CD4-positive, alpha-beta memory T cell (primary cell): ENCODE measurements at regions not wholly inside any gene's neighbourhood (a gene's known extent, or its start where the extent isn't known, plus 50 kb on each side); places are given as distances from the start of the nearest gene placed in this dataset.

Source experiments
- CTCF ChIA-PET: fragments of 350-600 bp; sonication (Branson Sonifier 250); formaldehyde crosslinking; loops from one replicate; lab custom pipeline; 2021; ENCODE audit warnings: inconsistent platforms; ENCODE audit not compliant: partially characterized antibody; lab: Charles Lee
- POLR2A ChIA-PET: fragments of 350-600 bp; sonication (Branson Sonifier 250); formaldehyde crosslinking; loops from one replicate; lab custom pipeline; 2021; ENCODE audit not compliant: partially characterized antibody; lab: Charles Lee
- DNase-seq, 5 donors: peaks; one replicate each; pipeline versions ENCODE4 v3.0.0 to v3.0.0-alpha.2; 2020 to 2022; ENCODE audit warnings: mixed read lengths in 1 of 5
- H3K27ac ChIP-seq: one replicate; pipeline ENCODE4 v1.7.0; 2013; ENCODE audit warnings: low read depth, low read length
- H3K27me3 ChIP-seq: 2 replicates; pipeline ENCODE4 v1.7.0; 2013; ENCODE audit warnings: mild to moderate bottlenecking, low read length, moderate library complexity; ENCODE audit not compliant: insufficient read depth
- H3K36me3 ChIP-seq: 2 replicates; pipeline ENCODE4 v1.7.0; 2013; ENCODE audit warnings: mild to moderate bottlenecking, low read length, moderate library complexity; ENCODE audit not compliant: insufficient read depth
- H3K4me1 ChIP-seq: 2 replicates; pipeline ENCODE4 v1.7.0; 2013; ENCODE audit warnings: mild to moderate bottlenecking, low read length, moderate library complexity; ENCODE audit not compliant: insufficient read depth
- H3K4me3 ChIP-seq, 2 donors: one replicate each; pipeline ENCODE4 v1.7.0; 2013; ENCODE audit warnings: low read length in 2 of 2, mild to moderate bottlenecking in 1 of 2
- H3K9me3 ChIP-seq, 2 donors: one replicate each; pipeline ENCODE4 v1.7.0; 2013; ENCODE audit warnings: low read length in 2 of 2, control low read depth in 1 of 2; ENCODE audit not compliant: control insufficient read depth in 1 of 2
- H3K27ac Mint-ChIP-seq, 7 donors: one replicate each; pipeline ENCODE4 v1.8.0; 2020 to 2021; ENCODE audit warnings: mixed read lengths in 7 of 7, mild to moderate bottlenecking in 6 of 7, inconsistent platforms in 3 of 7, moderate library complexity in 3 of 7
- H3K27me3 Mint-ChIP-seq, 2 donors: one replicate each; pipeline ENCODE4 v1.8.0; 2020 to 2021; ENCODE audit warnings: mixed read lengths in 2 of 2
- H3K36me3 Mint-ChIP-seq, 2 donors: one replicate each; pipeline ENCODE4 v1.8.0; 2020 to 2021; ENCODE audit warnings: mixed read lengths in 2 of 2, inconsistent platforms in 1 of 2, mild to moderate bottlenecking in 1 of 2
- H3K4me1 Mint-ChIP-seq, 4 donors: one replicate each; pipeline ENCODE4 v1.8.0; 2020 to 2021; ENCODE audit warnings: mixed read lengths in 4 of 4, mild to moderate bottlenecking in 1 of 4
- H3K4me3 Mint-ChIP-seq, 8 donors: one replicate each; pipeline ENCODE4 v1.8.0; 2020 to 2021; ENCODE audit warnings: mixed read lengths in 8 of 8, mild to moderate bottlenecking in 7 of 8, moderate library complexity in 6 of 8, inconsistent platforms in 3 of 8
- H3K9me3 Mint-ChIP-seq, 8 donors: one replicate each; pipeline ENCODE4 v1.8.0; 2020 to 2021; ENCODE audit warnings: mixed read lengths in 8 of 8, mild to moderate bottlenecking in 5 of 8, inconsistent platforms in 3 of 8, moderate library complexity in 1 of 8
- intact Hi-C: fragments of 100-400 bp; cut with micrococcal nuclease; formaldehyde crosslinking; loops from one replicate; pipeline ENCODE4 v1.15.1; 2023

DNA sequence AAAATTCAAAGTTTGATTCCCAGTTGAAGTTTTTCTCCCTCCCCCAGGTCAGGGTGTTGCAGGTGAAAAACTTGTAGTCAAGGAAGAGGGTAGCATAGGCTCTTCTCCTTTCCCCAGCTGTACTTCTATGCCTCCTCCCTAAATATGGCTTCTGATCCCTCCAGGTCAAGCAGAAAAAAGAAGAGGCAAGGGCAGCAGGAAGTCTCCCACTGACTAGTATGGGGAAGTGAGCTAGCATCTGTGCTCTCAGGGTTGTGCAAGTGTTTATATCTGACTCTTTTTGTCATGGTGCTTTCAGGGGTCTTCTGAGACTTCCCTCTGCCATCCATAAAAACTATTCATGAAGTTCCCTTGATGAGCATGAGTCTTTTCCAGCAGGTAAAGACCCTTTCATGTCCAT is 76.0 kb downstream of the ATPSCKMT start:
- ChIA-PET POLR2A (no interaction called here), CTCF (no interaction called here)
- no peak for DNase-seq
- Mint-ChIP-seq H3K36me3 (peaks cover 0 to 2% of the 10 kb centered on the region in 2 donors), H3K4me1 (no peaks in the 10 kb centered on the region), H3K4me3 (no peak overlapping the region), H3K27ac (no peak overlapping the region), H3K27me3 (peaks cover 1 to 2% of the 10 kb centered on the region in 2 donors), H3K9me3 (peaks cover 0 to 3% (median under 1%) of the 10 kb centered on the region in 8 donors)
- Histone ChIP-seq H3K4me1 (no peaks in the 10 kb centered on the region), H3K27me3 (no peaks in the 10 kb centered on the region), H3K36me3 (no peaks in the 10 kb centered on the region), H3K27ac (no peak overlapping the region), H3K9me3 (no peaks in the 10 kb centered on the region), H3K4me3 (no peak overlapping the region)
- intact Hi-C loops: no loop called here

DNA sequence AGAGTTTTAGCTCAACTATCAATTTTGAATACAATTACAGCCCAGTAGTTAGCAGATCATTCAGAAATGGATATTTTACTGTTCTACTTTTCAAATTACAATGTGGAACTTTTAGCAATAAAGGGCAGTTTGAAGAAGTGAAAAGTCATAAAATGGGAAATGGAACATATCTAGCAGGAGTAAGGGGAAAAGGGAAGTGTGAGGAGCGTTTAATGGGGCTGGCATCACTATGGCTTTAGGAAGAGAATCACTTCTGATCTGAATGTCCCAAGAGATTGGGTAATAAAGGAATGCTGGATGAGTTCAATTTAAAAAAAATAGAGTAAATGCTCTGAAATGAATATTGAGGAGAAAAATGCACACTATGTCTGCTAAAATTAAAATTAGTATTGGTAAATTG is 77.4 kb downstream of the ATPSCKMT start:
- no peaks in the 10 kb centered on the region for H3K27me3 ChIP-seq
- H3K9me3 ChIP-seq: no peaks in the 10 kb centered on the region
- no peak for DNase-seq
- no peak overlapping the region for H3K27ac Mint-ChIP-seq
- no peaks in the 10 kb centered on the region for H3K36me3 ChIP-seq
- no peaks in the 10 kb centered on the region for H3K4me1 Mint-ChIP-seq
- POLR2A ChIA-PET: no interaction called here
- H3K4me3 Mint-ChIP-seq: no peak overlapping the region
- H3K4me1 ChIP-seq: no peaks in the 10 kb centered on the region
- CTCF ChIA-PET: no interaction called here
- H3K9me3 Mint-ChIP-seq: peaks cover 0 to 4% (median 0%) of the 10 kb centered on the region in 8 donors
- peaks cover 0 to 2% of the 10 kb centered on the region in 2 donors for H3K36me3 Mint-ChIP-seq
- H3K4me3 ChIP-seq: no peak overlapping the region
- peaks cover 1 to 2% of the 10 kb centered on the region in 2 donors for H3K27me3 Mint-ChIP-seq
- intact Hi-C loops: no loop called here
- no peak overlapping the region for H3K27ac ChIP-seq

DNA sequence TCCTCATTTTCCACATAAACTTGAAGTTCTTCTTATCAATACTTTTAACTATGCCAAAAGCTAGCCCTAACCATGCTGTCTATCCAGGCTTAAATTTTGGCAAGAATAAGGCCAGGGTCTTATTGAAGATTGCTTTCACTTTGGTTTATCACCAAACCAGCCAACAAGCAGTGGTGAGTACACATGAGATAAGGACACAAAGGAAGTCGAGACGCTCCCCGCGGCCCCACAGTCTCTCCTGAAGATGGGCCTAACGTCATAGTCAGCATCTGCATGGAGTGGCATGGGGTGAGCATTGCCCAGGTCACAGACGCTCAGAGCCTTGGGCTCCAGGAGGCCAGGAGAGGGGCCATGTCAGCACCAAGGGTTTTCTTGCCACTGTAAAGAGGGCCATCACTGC is 80.3 kb downstream of the ATPSCKMT start:
- H3K36me3 Mint-ChIP-seq: peaks cover 0 to 4% of the 10 kb centered on the region in 2 donors
- intact Hi-C loops: no loop called here
- Histone ChIP-seq H3K36me3 (no peaks in the 10 kb centered on the region), H3K9me3 (no peaks in the 10 kb centered on the region), H3K4me3 (no peak overlapping the region), H3K27ac (no peak overlapping the region), H3K4me1 (no peaks in the 10 kb centered on the region), H3K27me3 (no peaks in the 10 kb centered on the region)
- ChIA-PET POLR2A (no interaction called here), CTCF (no interaction called here)
- H3K4me3 Mint-ChIP-seq: no peak overlapping the region
- DNase-seq: no peak
- H3K4me1 Mint-ChIP-seq: no peaks in the 10 kb centered on the region
- H3K27ac Mint-ChIP-seq: peak overlapping the region in 1 of 7 donors; percentile 21
- peaks cover 1 to 2% of the 10 kb centered on the region in 2 donors for H3K27me3 Mint-ChIP-seq
- H3K9me3 Mint-ChIP-seq: peaks cover 4 to 18% (median 12%) of the 10 kb centered on the region in 8 donors

DNA sequence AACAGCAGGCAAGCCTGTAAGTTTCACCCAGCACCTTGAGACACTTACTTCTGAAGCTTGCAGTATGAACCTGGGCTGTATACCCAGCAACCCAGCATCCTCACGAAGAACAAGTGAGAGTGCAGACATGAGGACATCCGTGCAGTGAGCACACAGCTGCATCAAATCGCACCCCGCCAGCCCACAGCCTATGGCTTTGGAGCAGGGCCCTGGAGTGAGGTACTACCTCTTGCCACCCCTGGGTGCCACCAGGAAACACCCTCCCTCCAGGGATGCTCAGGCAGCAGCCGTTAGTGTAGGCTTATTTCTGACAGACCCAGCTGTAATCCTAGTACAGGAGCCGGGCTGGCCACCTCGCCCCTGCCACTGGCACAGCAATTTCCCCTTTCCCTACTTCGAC is 81.4 kb downstream of the ATPSCKMT start:
- intact Hi-C loops: no loop called here
- no peak overlapping the region for H3K27ac Mint-ChIP-seq
- no peak overlapping the region for H3K4me3 ChIP-seq
- no peak overlapping the region for H3K27ac ChIP-seq
- no peaks in the 10 kb centered on the region for H3K36me3 ChIP-seq
- peaks cover 1 to 2% of the 10 kb centered on the region in 2 donors for H3K27me3 Mint-ChIP-seq
- no peak overlapping the region for H3K4me3 Mint-ChIP-seq
- no peaks in the 10 kb centered on the region for H3K4me1 ChIP-seq
- no peak for DNase-seq
- H3K36me3 Mint-ChIP-seq: peaks cover 0 to 4% of the 10 kb centered on the region in 2 donors
- no peaks in the 10 kb centered on the region for H3K4me1 Mint-ChIP-seq
- ChIA-PET POLR2A (no interaction called here), CTCF (no interaction called here)
- H3K9me3 ChIP-seq: no peaks in the 10 kb centered on the region
- H3K9me3 Mint-ChIP-seq: peaks cover 6 to 25% (median 12%) of the 10 kb centered on the region in 8 donors
- H3K27me3 ChIP-seq: no peaks in the 10 kb centered on the region

DNA sequence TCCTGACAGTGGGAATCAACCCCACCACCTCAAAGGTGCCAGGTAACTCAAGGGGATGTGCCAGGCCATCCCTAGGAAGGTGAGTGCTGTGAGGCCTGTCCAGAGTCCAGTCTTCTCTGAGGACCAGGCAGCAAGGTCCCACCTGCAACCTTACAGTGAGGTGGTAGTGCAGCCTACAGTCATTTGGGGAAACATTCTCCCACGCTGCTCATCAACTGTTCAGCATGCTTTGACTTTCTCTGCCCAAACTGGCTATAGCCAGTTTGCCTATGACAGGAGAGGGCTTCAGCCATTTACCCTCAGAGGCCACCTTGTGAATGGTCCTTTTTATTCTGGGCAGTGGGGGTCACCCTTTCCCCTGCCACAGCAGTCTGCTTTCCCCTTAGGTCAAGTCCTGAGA is 81.9 kb downstream of the ATPSCKMT start:
- intact Hi-C loops: no loop called here
- Mint-ChIP-seq H3K27ac (no peak overlapping the region), H3K4me1 (no peaks in the 10 kb centered on the region), H3K27me3 (peaks cover 1 to 2% of the 10 kb centered on the region in 2 donors), H3K4me3 (no peak overlapping the region), H3K36me3 (peaks cover 0 to 4% of the 10 kb centered on the region in 2 donors), H3K9me3 (peaks cover 6 to 25% (median 12%) of the 10 kb centered on the region in 8 donors)
- Histone ChIP-seq H3K4me3 (no peak overlapping the region), H3K36me3 (no peaks in the 10 kb centered on the region), H3K9me3 (no peaks in the 10 kb centered on the region), H3K27ac (no peak overlapping the region), H3K4me1 (no peaks in the 10 kb centered on the region), H3K27me3 (no peaks in the 10 kb centered on the region)
- ChIA-PET CTCF (no interaction called here), POLR2A (no interaction called here)
- no peak for DNase-seq

DNA sequence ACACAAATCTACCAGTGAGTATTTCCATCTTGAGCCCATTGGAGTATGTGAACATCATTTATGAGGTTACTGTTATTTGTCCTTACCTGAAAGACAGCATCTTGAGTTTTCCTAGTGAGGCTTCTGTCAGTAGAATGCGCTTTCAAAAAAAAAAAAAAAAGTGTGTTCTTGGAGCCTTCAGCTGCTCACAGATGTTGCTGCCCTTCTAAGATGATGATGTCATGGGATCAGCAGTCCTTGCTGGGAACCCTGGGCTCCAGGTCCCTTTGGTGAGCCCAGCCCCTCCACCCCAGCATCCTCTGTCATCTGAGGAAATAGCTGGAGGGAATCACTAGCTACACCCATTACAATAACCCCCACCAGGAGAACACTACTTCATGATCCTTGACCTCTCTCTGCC is 83.3 kb downstream of the ATPSCKMT start:
- Histone ChIP-seq H3K27ac (no peak overlapping the region), H3K4me3 (no peak overlapping the region), H3K4me1 (no peaks in the 10 kb centered on the region), H3K36me3 (no peaks in the 10 kb centered on the region), H3K27me3 (no peaks in the 10 kb centered on the region), H3K9me3 (no peaks in the 10 kb centered on the region)
- H3K36me3 Mint-ChIP-seq: peaks cover 0 to 4% of the 10 kb centered on the region in 2 donors
- CTCF ChIA-PET: no interaction called here
- H3K27ac Mint-ChIP-seq: no peak overlapping the region
- intact Hi-C loops: no loop called here
- H3K9me3 Mint-ChIP-seq: peaks cover 7 to 25% (median 12%) of the 10 kb centered on the region in 8 donors
- H3K4me1 Mint-ChIP-seq: no peaks in the 10 kb centered on the region
- POLR2A ChIA-PET: no interaction called here
- no peaks in the 10 kb centered on the region for H3K27me3 Mint-ChIP-seq
- no peak overlapping the region for H3K4me3 Mint-ChIP-seq
- DNase-seq: no peak

DNA sequence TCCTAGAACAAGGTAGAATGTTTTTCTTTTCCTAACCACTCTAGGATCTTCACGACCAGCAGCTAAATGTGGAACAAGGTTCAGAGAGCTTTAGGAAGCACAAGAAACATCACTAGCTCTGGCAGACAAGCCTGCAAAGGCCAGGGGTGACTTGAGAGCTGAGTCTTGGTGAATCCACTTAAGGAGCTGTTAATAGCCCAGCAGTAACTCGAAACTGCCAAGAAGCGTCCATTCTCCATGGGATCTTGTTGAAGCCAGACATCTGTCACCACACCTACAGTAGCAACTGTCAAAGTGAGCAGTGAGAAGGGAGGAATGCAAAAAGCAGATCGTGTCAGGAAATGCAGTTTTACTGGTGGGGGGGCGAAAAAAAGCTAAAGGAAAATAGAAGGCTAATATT is 87.2 kb downstream of the ATPSCKMT start:
- H3K27ac ChIP-seq: no peak overlapping the region
- no peak for DNase-seq
- POLR2A ChIA-PET: no interaction called here
- no peak overlapping the region for H3K4me3 Mint-ChIP-seq
- H3K4me3 ChIP-seq: no peak overlapping the region
- intact Hi-C loops: no loop called here
- peaks cover 0 to 4% of the 10 kb centered on the region in 2 donors for H3K36me3 Mint-ChIP-seq
- H3K9me3 ChIP-seq: no peaks in the 10 kb centered on the region
- no peaks in the 10 kb centered on the region for H3K4me1 Mint-ChIP-seq
- peaks cover 6 to 25% (median 13%) of the 10 kb centered on the region in 8 donors for H3K9me3 Mint-ChIP-seq
- no peaks in the 10 kb centered on the region for H3K27me3 ChIP-seq
- H3K36me3 ChIP-seq: no peaks in the 10 kb centered on the region
- H3K27ac Mint-ChIP-seq: no peak overlapping the region
- CTCF ChIA-PET: interaction anchor here (0.9 kb wide), 1 partner anchor 16 kb away, joined by 3 read pairs; no protein-coding TSS in a partner anchor
- H3K4me1 ChIP-seq: no peaks in the 10 kb centered on the region
- H3K27me3 Mint-ChIP-seq: peaks cover 3 to 5% of the 10 kb centered on the region in 2 donors
